ENCODE measurements at regions not wholly inside any gene's neighbourhood (a gene's known extent, or its start where the extent isn't known, plus 50 kb on each side); places are given as distances from the start of the nearest gene placed in this dataset.
A peak's percentile ranks its signal among the peaks of the same experiment; 100 is the strongest.

- peaks cover 43% of the 10 kb centered on the region for H3K4me1 Mint-ChIP-seq
- no peak overlapping the region for H3K4me3 Mint-ChIP-seq
- peaks cover 13% of the 10 kb centered on the region for H3K9me3 Mint-ChIP-seq
- H3K27ac Mint-ChIP-seq: no peak overlapping the region
- H3K36me3 Mint-ChIP-seq (ENCODE audit: low read depth): peaks cover 4% of the 10 kb centered on the region
- peaks cover 6% of the 10 kb centered on the region for H3K27me3 Mint-ChIP-seq (ENCODE audit: low read depth, poor library complexity)
- DNase-seq: no peak
- TF ChIP-seq CTCF (IDR thresholded peaks at IDR 0.05): no peak
Measured at GRCh38 chr2:5886462-5886861, 194.3 kb downstream of the SOX11 start.

GRCh38 chr2:5888126-5888525 lies 195.9 kb downstream of the SOX11 start:
- Mint-ChIP-seq H3K4me3 (no peak overlapping the region), H3K9me3 (peaks cover 3% of the 10 kb centered on the region), H3K36me3 (ENCODE audit: low read depth) (no peaks in the 10 kb centered on the region), H3K27me3 (ENCODE audit: low read depth, poor library complexity) (peaks cover 3% of the 10 kb centered on the region), H3K4me1 (peaks cover 43% of the 10 kb centered on the region), H3K27ac (no peak overlapping the region)
- TF ChIP-seq CTCF (IDR thresholded peaks at IDR 0.05): no peak
- DNase-seq: no peak

DNA sequence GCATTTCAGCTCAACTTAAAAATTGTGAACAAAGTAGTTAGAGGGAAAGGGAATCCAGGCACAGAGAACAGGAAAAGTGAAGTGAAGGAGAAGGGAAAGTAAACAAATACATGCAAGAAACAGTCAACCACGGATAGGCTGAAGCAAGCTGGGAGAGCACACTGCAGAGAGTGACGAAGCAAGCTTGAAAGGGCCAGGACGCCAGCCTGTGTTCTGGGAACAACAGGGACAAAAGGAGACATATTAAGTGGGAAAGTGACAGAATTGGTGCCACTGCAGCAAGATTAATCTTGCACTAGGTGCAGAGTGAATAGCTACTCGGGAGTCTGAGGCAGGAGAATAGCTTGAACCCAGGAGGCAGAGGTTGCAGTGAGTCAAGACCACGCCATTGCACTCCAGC lies 197.3 kb downstream of the SOX11 start:
- Mint-ChIP-seq H3K4me1 (peaks cover 43% of the 10 kb centered on the region), H3K36me3 (ENCODE audit: low read depth) (no peaks in the 10 kb centered on the region), H3K9me3 (no peaks in the 10 kb centered on the region), H3K4me3 (no peak overlapping the region), H3K27me3 (ENCODE audit: low read depth, poor library complexity) (peaks cover 3% of the 10 kb centered on the region), H3K27ac (peak overlapping the region; percentile 3)
- no peak for DNase-seq
- no peak for TF ChIP-seq CTCF (IDR thresholded peaks at IDR 0.05)

- peaks cover 4% of the 10 kb centered on the region for H3K4me1 Mint-ChIP-seq
- H3K4me3 Mint-ChIP-seq: no peak overlapping the region
- H3K9me3 Mint-ChIP-seq: no peaks in the 10 kb centered on the region
- no peaks in the 10 kb centered on the region for H3K36me3 Mint-ChIP-seq (ENCODE audit: low read depth)
- H3K27me3 Mint-ChIP-seq (ENCODE audit: low read depth, poor library complexity): no peaks in the 10 kb centered on the region
- no peak for TF ChIP-seq CTCF (IDR thresholded peaks at IDR 0.05)
- H3K27ac Mint-ChIP-seq: no peak overlapping the region
- DNase-seq: no peak
Measured at GRCh38 chr2:5894355-5894754, 202.2 kb downstream of the SOX11 start.

GRCh38 chr2:5895284-5895683 lies 203.1 kb downstream of the SOX11 start:
- Mint-ChIP-seq H3K4me3 (no peak overlapping the region), H3K27ac (no peak overlapping the region), H3K27me3 (ENCODE audit: low read depth, poor library complexity) (no peaks in the 10 kb centered on the region), H3K4me1 (no peaks in the 10 kb centered on the region), H3K36me3 (ENCODE audit: low read depth) (no peaks in the 10 kb centered on the region), H3K9me3 (no peaks in the 10 kb centered on the region)
- TF ChIP-seq CTCF (IDR thresholded peaks at IDR 0.05): no peak
- no peak for DNase-seq

DNA sequence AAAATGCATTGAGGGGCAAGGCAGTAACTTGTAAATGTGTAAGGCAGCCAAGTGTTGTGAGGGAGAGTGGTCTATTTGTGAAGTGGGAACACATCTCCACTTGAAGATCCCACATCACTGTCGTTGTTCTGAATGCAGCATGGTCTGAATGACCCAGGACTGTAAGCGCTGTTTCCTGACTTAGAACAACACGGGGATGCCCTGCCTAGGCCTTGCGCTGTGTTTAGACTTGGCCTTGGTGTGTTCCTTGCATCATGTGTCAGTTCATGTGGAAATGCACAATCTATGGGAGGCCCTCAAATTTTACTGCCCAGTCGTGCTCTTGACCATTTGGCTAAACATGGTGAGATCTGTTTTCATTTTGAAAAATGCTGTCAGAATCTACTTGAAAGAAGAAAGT lies 205.1 kb downstream of the SOX11 start:
- H3K27ac Mint-ChIP-seq: no peak overlapping the region
- no peak for TF ChIP-seq CTCF (IDR thresholded peaks at IDR 0.05)

More for the DNA sequence above, 205.1 kb downstream of the SOX11 start:
- no peaks in the 10 kb centered on the region for H3K27me3 Mint-ChIP-seq (ENCODE audit: low read depth, poor library complexity)
- no peaks in the 10 kb centered on the region for H3K36me3 Mint-ChIP-seq (ENCODE audit: low read depth)
- no peaks in the 10 kb centered on the region for H3K9me3 Mint-ChIP-seq
- no peak for DNase-seq
- no peak overlapping the region for H3K4me3 Mint-ChIP-seq
- no peaks in the 10 kb centered on the region for H3K4me1 Mint-ChIP-seq
